Hematopoietic multipotent progenitor cell treated with erythropoietin and hydrocortisone succinate and interleukin-3 and kit ligand, for 15 days (in vitro differentiated cells): ENCODE measurements at regions not wholly inside any gene's neighbourhood (a gene's known extent, or its start where the extent isn't known, plus 50 kb on each side); places are given as distances from the start of the nearest gene placed in this dataset.

ENCODE experiments used
- DNase-seq: peaks from one replicate; pipeline ENCODE4 v3.0.0-alpha.2; 2015; ENCODE audit warnings: low spot score

DNA sequence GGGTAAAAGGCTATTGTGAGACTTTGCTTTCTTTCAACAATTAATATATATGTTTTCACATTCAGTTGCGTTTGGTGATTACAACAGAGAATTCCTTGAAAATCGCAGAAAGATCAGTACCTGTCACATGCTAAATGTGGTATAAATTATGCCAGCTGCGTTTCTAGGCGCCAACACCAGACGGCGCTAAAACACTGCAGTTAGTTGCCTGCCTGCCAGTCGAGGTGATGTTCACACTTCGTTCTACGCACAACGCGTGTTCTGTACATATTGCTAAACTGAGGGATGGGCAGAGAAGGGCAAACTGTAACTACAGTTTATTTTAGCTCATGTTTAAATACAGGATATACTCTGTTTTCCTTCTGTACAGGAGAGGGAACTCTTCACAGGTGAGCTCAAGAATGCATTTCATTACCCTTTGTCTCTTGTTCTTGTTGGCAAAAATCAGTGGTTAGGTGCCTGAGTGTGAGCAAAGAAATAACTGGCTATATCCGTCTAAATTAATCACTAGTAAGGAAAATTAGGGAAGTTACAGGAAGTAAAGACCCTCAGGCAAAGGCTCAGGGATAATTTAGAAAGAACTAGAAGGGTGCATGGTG lies 100.1 kb upstream of the RGS17 start:
- no peak for DNase-seq

DNA sequence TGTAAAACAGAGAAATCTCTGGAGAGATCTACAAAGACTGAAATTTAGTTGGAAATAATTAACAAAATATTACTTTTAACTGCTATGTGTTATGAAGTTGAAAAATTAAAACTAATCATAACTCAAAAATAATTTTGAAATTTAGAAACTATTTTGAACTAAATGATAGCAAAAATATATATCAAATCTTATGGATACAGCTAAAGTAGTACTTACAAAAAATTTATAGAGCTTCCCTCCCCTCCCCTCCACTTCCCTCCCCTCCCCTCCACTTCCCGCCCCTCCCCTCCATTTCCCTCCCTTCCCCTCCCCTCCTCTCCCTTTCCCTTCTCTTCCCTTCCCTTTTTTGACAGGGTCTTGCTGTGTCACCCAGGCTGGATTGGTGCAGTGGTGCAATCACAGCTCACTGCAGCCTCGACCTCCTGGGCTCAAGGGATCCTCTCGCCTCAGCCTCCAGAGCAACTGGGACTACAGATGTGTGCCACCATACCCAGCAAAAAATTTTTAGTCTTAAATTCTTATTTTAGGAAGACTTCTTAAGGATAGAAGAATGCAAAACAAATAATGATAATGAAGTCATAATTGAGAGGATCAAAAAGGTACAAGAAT lies 87.2 kb upstream of the RGS17 start:
- DNase-seq = no peak

DNA sequence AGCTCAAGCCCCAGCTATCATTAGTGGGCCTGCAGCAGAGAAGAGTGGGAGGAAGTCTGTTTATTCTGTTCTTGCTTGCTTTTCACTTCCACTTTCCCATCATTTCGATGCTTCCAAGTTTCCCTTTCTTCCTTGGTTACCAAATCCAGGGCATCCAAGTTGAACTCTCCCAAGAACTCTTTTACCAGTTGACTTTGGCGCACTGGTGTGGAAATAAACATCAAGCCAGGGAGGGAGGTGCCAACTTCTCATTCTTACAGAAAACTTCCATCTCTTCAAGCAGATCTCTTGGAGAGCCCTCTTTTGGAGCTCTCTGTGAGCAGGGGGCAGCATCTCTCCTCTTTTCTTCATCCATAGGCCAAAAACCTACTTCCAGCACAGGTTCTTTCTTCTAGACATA lies 85.7 kb upstream of the RGS17 start:
- no peak for DNase-seq

DNA sequence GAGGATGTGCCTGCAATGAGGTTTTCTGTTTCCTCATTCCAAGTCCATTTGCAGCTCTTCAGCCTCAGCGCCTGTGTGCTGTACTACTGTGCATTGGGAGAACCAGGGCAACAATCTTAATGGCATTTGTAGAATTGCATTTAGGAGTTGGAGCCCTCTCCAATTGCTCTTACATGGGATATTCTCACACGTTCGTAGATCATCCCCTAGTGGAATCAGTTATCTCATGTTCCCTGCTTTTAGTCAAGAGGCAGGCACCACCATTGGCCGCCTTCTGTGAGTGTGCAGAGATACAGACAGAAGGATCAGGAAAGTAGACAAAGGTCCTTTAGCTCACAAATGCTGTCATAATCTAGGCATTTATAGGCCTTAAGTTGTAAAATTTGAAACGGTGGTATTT lies 84.2 kb upstream of the RGS17 start:
- DNase-seq = no peak

DNA sequence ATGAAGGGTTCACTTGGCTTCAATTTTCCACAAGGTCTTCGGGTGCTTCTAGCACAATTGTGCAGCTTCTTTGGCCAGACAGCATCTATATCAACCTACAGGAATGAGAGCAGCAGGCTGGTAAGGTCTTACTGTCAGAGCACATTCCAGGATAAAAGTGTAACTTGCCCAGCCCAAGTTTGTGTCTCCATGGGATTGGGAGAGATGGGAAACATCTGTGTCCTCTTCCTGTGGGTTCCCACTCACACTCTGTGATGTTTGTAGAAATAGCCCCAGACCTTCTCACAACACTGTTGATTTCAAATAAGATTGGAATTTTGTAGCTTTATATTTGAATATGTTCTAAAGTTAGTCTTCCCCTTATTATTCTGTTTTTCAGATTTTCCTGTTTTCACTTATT lies 83.4 kb upstream of the RGS17 start:
- no peak for DNase-seq

DNA sequence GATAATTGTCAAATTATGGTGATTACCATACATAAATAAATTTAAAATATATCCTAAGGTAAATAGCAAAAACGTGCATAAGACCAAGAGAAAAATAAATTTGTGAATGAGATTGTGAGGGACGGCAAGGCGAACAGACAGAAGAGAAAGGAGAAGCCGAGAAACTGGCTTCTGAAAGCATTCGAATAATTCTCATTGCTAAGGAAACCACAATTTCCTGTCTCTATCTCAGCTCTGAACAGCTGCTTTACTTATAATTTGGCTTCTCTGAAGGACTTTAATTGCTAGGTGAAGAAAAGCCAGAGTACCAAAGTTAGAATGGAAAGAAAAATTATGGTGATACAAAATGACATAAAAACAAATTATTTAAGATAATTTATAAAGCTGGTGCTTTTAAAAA lies 79.0 kb upstream of the RGS17 start:
- no peak for DNase-seq

DNA sequence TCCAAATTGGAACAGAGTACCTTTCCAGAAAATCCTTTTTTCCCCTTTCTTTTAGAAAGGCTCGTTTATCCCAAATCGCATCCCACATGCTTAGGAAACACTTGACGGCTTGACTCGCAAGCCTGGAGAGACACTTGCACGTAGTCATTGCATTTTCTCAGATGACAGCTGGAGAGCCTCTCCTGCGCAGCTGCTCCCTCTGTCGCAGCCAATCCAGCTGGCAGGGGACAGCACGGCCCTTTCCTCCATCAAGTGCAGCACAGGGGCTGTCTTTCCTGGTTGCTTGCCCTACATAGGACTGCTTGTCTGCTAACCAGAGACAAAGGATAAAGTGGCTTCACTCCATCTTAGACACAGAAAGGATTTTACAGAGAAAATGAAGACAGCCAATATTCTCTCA lies 77.6 kb upstream of the RGS17 start:
- no peak for DNase-seq

DNA sequence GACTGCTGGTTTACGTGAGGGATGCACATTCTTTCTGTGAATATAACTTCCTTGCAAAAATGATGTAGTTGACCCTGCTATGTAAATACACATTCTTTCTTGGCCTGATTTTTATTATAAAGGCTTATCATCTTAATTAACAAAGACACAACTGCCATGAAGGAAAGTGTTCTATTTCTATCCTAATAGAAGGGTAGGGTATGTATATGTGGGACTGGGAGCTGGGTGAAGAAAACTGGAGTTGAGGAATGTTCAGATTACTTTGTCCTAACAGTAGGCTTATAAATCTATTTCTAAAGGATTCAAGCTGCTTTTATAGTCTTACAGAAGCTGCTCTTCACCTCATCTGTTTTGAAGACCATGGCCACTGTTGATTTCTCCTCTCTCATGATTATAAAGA lies 76.5 kb upstream of the RGS17 start:
- no peak for DNase-seq

DNA sequence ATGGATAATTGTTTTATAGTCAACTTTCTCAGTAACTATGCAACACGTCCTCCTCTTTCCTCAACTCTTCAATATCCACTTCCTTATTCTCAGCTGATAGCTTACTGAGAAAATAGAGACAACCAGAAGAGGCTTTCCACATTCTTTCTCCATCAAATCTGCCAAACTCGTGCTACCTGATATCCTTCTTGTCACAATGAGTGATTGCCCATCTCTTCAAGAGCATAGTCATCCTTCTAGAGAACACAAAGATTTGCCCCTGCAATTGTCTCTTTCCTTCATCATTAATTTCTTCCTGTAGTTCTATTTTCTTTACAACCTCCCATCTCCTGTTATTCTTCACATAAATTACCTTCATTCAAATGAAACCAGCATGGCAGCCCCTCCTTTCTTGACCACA lies 75.9 kb upstream of the RGS17 start:
- DNase-seq = no peak

DNA sequence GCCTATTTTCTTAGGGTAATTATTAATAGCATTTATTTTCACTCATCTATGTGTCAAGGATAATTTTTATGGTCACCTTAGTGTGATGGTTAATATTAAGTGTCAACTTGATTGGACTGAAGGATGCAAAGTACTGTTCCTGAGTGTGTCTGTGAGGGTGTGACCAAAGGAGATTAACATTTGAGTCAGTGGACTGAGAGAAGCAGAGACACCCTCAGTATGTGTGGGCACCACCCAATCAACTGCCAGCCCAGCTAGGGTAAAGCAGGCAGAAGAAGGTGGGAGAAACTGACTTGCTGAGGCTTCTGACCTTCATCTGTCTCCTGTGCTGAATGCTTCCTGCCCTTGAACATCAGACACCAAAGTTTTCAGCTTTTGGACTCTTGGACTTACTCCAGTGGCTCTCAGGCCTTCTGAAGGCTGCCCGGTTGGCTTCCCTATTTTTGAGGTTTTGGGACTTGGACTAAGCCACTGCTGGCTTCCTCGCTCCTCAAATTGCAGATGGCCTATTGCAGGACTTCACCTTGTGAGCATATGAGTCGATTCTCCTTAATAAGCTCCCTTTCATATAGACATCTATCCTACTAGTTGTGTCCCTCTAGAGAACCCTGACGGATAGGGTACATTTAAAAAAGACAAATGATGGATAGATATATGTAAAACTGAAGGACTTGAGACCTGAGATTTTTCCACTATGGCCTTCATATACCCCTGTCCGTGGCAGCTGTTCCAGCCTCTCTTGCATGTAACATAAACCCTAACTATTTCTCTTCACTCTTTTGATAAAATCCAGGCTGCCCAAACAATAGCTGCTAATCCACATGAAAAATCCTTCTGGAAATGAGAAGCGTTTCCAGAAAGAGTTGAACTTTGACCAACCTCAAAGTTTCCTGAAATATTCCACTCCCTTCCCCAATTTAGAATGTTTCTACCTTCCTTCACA lies 62.1 kb upstream of the RGS17 start:
- no peak for DNase-seq

DNA sequence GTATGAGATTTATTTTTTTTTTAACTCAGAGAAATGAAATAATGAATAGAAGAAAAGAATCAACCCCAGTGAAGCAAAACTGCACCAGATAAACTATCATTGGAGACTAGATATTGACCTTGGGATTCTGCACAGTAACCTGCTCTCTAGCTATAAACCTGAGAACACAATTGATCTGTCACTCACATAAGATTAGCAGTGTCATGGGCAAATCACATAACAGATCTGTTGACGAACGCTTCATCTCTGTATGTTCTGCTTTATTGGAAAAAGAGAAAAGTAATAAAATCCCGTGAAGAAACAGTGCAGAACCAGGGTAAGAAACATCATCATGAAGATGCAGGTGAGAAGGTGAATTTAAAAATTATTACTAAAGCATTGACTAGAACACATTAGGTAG lies 52.8 kb upstream of the RGS17 start:
- DNase-seq = no peak
